SJCRH30 (cell line): ENCODE measurements at regions not wholly inside any gene's neighbourhood (a gene's known extent, or its start where the extent isn't known, plus 50 kb on each side); places are given as distances from the start of the nearest gene placed in this dataset.
A peak's percentile ranks its signal among the peaks of the same experiment; 100 is the strongest.

ENCODE experiments used
- DNase-seq, 2 experiments: peaks; one replicate each; pipeline ENCODE4 v3.0.0-alpha.2; 2015 to 2020
- H3K27ac ChIP-seq: fragments of 250-450 bp; sonication (Bioruptor Pico); 2 replicates; pipeline ENCODE4 v1.5.1; 2020; ENCODE audit warnings: mild to moderate bottlenecking, moderate library complexity
- H3K27me3 ChIP-seq: fragments of 250-450 bp; sonication (Bioruptor Pico); 2 replicates; pipeline ENCODE4 v1.5.1; 2020; ENCODE audit warnings: mild to moderate bottlenecking, moderate library complexity
- H3K36me3 ChIP-seq: fragments of 250-450 bp; sonication (Bioruptor Pico); 2 replicates; pipeline ENCODE4 v1.5.1; 2020; ENCODE audit warnings: mild to moderate bottlenecking, moderate library complexity
- H3K4me1 ChIP-seq: fragments of 250-450 bp; sonication (Bioruptor Pico); 2 replicates; pipeline ENCODE4 v1.5.1; 2020; ENCODE audit warnings: mild to moderate bottlenecking, moderate library complexity
- H3K4me3 ChIP-seq: fragments of 250-450 bp; sonication (Bioruptor Pico); 2 replicates; pipeline ENCODE4 v1.5.1; 2020; ENCODE audit warnings: mild to moderate bottlenecking, moderate library complexity
- H3K9me3 ChIP-seq: fragments of 250-450 bp; sonication (Bioruptor Pico); replicated peaks from 2 replicates; pipeline ENCODE4 v1.5.1; 2020; ENCODE audit warnings: mild to moderate bottlenecking, moderate library complexity

DNA sequence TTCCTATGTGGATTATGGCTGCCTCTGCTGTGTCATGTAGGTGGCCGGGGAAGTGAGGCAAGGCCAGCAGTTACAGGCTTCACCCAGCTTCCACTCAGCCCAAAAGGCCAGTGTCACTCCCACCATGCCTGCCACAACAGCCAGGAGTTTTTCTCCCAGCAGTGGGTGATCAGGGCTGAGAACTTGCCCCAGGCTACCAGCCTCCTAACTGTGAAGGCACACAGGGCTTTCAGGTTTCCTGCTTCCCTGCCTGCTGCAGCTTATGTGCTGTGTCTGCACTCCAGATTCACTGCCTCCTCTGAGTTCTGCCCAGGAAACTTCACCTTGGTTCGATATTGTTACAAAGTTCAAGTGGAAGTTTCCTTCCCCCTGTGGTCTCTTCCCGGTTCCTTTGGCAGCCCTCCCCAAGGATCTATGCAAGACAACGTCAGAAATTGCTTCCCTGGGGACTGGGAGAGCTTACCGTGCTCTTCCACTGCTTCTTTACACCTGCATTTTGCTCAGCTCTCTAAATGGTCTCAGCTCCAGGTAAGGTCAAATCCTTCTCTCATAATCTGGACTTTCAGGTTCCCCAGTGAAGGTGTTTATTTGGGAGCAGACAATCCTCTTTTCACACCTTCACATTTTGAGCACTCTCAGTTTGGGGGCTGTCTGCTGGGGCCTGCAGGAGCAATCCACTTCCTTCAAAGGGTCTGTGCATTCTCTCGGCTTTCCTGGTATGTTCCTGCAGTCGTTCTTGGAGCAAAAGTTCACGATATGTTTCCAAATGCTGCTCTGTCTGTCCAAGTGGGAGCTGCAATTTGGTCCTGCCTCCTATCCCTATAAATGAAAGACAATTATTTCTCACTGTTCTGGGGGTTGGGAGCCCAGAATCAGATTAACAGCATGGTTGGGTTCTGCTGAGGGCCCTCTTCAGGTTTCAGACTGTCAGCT is 1730.1 kb upstream of the PRR20A start:
- no peak overlapping the region for H3K4me3 ChIP-seq
- no peak overlapping the region for H3K27ac ChIP-seq
- H3K27me3 ChIP-seq, result no peaks in the 10 kb centered on the region
- no peaks in the 10 kb centered on the region for H3K4me1 ChIP-seq
- no peaks in the 10 kb centered on the region for H3K9me3 ChIP-seq
- DNase-seq, result peak in 1 of 2 experiments; percentile 13
- H3K36me3 ChIP-seq, result no peaks in the 10 kb centered on the region

- no peaks in the 10 kb centered on the region for H3K27me3 ChIP-seq
- H3K27ac ChIP-seq, result no peak overlapping the region
- no peak for DNase-seq
- H3K4me3 ChIP-seq, result no peak overlapping the region
- H3K4me1 ChIP-seq, result peaks cover 5% of the 10 kb centered on the region; the same call in 1 of the 2 replicates
- H3K36me3 ChIP-seq, result no peaks in the 10 kb centered on the region
- no peaks in the 10 kb centered on the region for H3K9me3 ChIP-seq
Measured at GRCh38 chr13:55418095-55418494, 1722.6 kb upstream of the PRR20A start.

GRCh38 chr13:55432814-55433213 is 1707.9 kb upstream of the PRR20A start:
- no peak for DNase-seq
- no peaks in the 10 kb centered on the region for H3K9me3 ChIP-seq
- H3K36me3 ChIP-seq, result no peaks in the 10 kb centered on the region
- no peak overlapping the region for H3K27ac ChIP-seq
- no peaks in the 10 kb centered on the region for H3K4me1 ChIP-seq
- H3K4me3 ChIP-seq, result no peak overlapping the region
- no peaks in the 10 kb centered on the region for H3K27me3 ChIP-seq

- Histone ChIP-seq H3K36me3 (no peaks in the 10 kb centered on the region), H3K9me3 (no peaks in the 10 kb centered on the region), H3K27ac (no peak overlapping the region), H3K27me3 (no peaks in the 10 kb centered on the region), H3K4me3 (no peak overlapping the region), H3K4me1 (no peaks in the 10 kb centered on the region)
- DNase-seq, result no peak
Measured at GRCh38 chr13:55437162-55437561, 1703.6 kb upstream of the PRR20A start.

DNA sequence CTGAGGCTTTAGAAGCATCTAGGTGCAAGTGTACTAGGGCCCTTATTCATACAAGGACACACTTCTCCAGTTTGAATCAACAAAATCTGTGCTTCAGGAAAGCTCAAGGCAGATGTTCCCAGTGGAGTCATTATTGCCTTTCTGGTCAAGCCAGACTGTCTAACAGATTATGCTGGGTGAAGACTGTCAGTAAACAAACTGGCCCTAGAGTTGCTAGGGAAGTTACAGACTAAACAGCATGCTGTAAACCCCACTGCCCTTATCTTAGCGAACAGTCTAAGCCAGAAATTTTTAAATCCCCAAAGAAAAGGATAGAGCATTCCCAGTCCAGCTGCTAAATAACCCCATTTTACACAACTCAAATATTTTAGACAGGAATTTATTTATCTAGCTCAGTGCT is 1701.3 kb upstream of the PRR20A start:
- Histone ChIP-seq H3K4me1 (no peaks in the 10 kb centered on the region), H3K9me3 (no peaks in the 10 kb centered on the region), H3K27me3 (no peaks in the 10 kb centered on the region), H3K27ac (no peak overlapping the region), H3K4me3 (no peak overlapping the region), H3K36me3 (no peaks in the 10 kb centered on the region)
- DNase-seq, result no peak

DNA sequence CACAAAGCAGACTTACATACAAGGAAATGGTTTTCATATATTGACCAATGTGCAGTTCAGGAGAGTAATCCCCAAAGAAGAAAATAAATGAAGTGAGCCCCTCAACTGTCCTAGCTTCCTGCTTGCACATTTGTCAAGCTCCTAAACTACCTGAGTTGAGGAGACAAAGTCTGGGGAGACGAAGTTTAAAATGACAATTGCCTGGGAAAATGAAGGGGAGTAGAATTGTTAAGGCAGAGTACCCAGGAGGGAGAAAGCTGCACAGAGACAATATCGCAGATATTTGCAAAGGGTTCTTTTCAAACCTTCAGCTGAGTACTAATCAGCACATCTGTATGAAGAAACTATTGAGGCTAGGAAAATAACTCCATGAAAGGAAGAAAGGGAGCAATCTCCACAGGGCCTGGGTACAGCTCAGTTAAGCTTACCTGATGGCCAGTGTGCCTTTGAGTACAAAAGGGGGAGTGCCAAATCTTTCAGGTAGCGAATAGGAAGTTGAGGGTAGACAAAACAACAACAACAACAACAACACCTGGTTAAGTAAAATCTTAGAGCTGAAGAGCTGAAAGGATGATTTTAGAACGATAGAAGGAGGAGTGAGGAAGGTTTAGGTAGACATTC is 1700.1 kb upstream of the PRR20A start:
- Histone ChIP-seq H3K4me1 (no peaks in the 10 kb centered on the region), H3K36me3 (no peaks in the 10 kb centered on the region), H3K27me3 (no peaks in the 10 kb centered on the region), H3K4me3 (no peak overlapping the region), H3K9me3 (no peaks in the 10 kb centered on the region), H3K27ac (no peak overlapping the region)
- no peak for DNase-seq

DNA sequence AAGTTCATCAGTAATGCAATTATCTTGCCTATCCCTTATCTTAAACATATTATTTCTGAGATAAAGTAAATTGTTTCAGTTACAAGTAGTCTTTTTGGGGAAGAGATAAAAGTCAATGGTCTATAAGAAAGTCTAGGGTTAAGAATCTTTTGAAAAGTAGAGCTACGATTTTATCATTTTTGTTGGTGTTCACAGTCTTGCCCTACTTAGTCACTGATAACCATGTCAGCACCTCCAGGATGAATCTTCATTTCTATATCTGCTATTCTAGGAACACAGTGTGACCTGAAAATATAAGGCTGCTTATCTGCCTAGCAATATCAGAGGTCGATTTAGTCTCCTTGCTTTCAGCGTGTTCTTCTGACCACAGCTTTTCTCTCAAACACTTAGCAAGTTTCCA is 1676.5 kb upstream of the PRR20A start:
- Histone ChIP-seq H3K4me1 (no peaks in the 10 kb centered on the region), H3K4me3 (no peak overlapping the region), H3K9me3 (no peaks in the 10 kb centered on the region)

DNA sequence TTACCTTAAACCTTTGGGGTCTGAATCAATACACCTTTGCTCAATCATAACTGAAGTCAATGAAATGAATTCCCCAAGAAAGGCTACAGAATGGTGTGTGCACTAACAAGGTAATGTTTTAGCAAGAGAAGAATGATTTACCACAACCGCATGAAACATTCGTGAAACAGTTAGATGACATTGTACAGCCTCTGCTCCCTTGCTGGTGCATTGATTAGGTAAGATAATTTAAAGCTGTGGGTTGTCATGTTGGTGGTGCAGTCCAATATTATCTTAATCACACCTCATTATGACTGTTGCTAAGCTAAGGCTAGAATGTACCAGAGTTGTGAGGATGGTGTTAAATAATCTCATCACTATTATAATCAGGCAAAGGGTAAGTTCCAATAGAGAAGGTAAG is 1673.2 kb upstream of the PRR20A start:
- no peaks in the 10 kb centered on the region for H3K36me3 ChIP-seq
- no peaks in the 10 kb centered on the region for H3K9me3 ChIP-seq
- H3K27ac ChIP-seq, result no peak overlapping the region
- H3K4me3 ChIP-seq, result no peak overlapping the region
- no peak for DNase-seq
- no peaks in the 10 kb centered on the region for H3K27me3 ChIP-seq
- no peaks in the 10 kb centered on the region for H3K4me1 ChIP-seq

More for the DNA sequence above, 1676.5 kb upstream of the PRR20A start:
- H3K27ac ChIP-seq, result no peak overlapping the region
- DNase-seq, result no peak
- H3K36me3 ChIP-seq, result no peaks in the 10 kb centered on the region
- H3K27me3 ChIP-seq, result no peaks in the 10 kb centered on the region

DNA sequence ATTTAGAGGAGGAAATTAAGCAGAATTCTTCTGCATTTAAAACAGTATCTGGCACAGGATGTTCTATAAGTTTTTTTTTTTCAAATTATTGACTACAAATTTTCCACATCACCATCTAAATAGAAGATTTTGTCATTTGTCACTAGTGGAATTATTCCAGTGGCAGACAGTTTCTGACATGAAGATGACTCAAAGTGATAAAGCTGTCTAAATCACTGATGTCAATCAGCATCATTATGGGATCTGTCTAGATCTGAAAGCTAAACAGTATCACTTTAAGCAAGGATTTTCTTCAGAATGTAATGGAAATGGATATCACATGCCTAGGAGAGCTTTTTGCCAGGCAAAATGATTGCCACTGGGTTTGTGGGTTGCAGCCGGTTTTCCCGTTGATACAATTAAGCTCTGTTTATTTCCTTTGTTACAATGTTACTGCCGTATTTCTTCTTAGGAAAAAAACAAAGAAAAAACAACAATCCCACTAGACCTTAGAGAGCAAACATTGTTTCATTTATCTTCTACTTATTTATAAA is 1657.0 kb upstream of the PRR20A start:
- DNase-seq, result no peak
- Histone ChIP-seq H3K4me1 (no peaks in the 10 kb centered on the region), H3K9me3 (no peaks in the 10 kb centered on the region), H3K27me3 (no peaks in the 10 kb centered on the region), H3K4me3 (no peak overlapping the region), H3K27ac (no peak overlapping the region), H3K36me3 (no peaks in the 10 kb centered on the region)

- Histone ChIP-seq H3K27ac (no peak overlapping the region), H3K4me1 (no peaks in the 10 kb centered on the region), H3K27me3 (no peaks in the 10 kb centered on the region), H3K4me3 (no peak overlapping the region), H3K9me3 (no peaks in the 10 kb centered on the region), H3K36me3 (no peaks in the 10 kb centered on the region)
- no peak for DNase-seq
Measured at GRCh38 chr13:55493297-55493696, 1647.4 kb upstream of the PRR20A start.

DNA sequence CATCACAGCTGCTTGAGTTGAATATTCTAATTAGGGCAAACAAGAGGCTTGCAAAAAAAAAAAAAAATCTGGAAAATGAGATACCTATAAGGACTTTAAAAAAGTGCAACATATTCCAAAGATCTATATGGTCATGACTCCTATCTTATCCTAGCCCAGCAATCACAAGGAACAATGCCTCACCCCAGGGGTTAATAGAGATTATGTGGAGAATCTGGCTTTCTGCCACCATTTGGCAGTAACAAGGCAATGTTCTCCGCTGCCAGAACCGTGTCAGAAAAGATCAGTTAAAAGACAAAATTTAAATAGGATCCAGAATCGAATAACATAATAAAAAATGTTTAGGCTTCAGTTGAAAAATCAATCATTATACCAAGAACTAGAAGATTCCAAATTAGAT is 1643.2 kb upstream of the PRR20A start:
- DNase-seq, result no peak
- H3K4me3 ChIP-seq, result no peak overlapping the region
- no peaks in the 10 kb centered on the region; the same call in 1 of the 2 replicates for H3K9me3 ChIP-seq
- no peaks in the 10 kb centered on the region for H3K27me3 ChIP-seq
- no peaks in the 10 kb centered on the region for H3K4me1 ChIP-seq
- no peaks in the 10 kb centered on the region for H3K36me3 ChIP-seq
- H3K27ac ChIP-seq, result no peak overlapping the region

GRCh38 chr13:55500694-55501093 is 1640.0 kb upstream of the PRR20A start:
- H3K4me1 ChIP-seq, result no peaks in the 10 kb centered on the region

DNA sequence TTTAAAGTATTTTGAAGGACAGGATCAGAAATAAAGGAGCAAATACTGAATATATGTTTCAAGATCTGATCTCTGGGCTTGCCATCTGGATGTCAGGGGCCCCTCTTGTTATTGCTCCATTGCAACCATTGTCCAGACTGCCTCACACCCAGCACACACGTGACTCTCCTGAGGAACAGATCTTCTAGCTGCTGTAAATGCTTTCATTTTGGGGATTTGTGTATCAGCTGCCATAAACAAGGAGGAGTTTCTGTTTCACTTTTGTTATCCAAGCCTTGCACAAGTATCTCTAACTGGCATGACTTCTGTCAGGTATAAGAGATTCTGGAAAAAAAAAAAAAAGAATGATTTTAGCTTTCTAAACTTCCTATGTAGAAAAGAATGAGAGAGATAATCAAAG is 1624.1 kb upstream of the PRR20A start:
- peak in 1 of 2 experiments; percentile 4 for DNase-seq
- Histone ChIP-seq H3K27me3 (no peaks in the 10 kb centered on the region), H3K4me3 (no peak overlapping the region), H3K27ac (no peak overlapping the region), H3K36me3 (no peaks in the 10 kb centered on the region), H3K9me3 (no peaks in the 10 kb centered on the region), H3K4me1 (no peaks in the 10 kb centered on the region)

More at GRCh38 chr13:55500694-55501093, 1640.0 kb upstream of the PRR20A start:
- Histone ChIP-seq H3K27ac (no peak overlapping the region), H3K4me3 (no peak overlapping the region), H3K9me3 (no peaks in the 10 kb centered on the region; the same call in 1 of the 2 replicates), H3K27me3 (no peaks in the 10 kb centered on the region), H3K36me3 (no peaks in the 10 kb centered on the region)
- no peak for DNase-seq

DNA sequence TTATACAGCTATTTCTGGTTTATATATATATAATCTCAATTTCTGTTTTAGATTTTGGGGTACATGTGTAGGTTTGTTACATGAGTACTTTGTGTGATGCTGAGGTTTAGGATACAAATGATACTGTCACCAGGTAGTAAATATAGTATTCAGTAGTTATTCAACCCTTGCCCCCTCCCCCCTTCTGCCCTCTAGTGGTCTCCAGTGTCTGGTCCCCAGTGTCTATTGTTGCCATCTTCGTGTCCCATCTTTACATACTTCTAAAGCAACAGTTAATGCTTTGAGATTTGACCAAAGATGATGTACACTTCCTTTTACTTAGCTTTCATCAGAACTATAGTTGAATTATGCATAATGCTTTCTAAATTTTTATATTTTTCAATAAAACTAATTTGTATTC is 1623.4 kb upstream of the PRR20A start:
- no peak overlapping the region for H3K4me3 ChIP-seq
- H3K36me3 ChIP-seq, result no peaks in the 10 kb centered on the region
- DNase-seq, result peak; percentile 2 to 31
- no peaks in the 10 kb centered on the region for H3K4me1 ChIP-seq
- no peaks in the 10 kb centered on the region for H3K9me3 ChIP-seq
- no peak overlapping the region for H3K27ac ChIP-seq
- no peaks in the 10 kb centered on the region for H3K27me3 ChIP-seq

DNA sequence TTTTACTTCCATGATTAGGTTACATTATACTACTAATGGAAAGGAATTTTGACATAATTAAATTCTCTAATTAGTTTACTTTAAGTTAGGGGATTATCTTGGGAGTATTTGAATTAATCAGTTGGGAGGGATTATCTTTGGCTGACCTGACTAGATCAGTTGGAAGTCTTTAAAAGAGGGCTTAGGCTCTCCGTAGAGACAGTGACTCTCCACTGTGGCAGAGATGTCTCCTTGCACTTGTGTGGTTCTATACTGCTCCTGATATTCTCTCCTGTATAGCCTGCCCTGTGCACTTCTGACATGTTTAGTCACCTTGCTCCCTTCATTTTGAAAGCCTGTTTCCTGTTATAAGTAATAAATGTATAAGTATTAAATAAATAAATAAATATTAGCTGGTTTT is 1612.3 kb upstream of the PRR20A start:
- Histone ChIP-seq H3K4me1 (no peaks in the 10 kb centered on the region), H3K4me3 (no peak overlapping the region), H3K27ac (no peak overlapping the region), H3K27me3 (no peaks in the 10 kb centered on the region), H3K36me3 (no peaks in the 10 kb centered on the region), H3K9me3 (no peaks in the 10 kb centered on the region)
- no peak for DNase-seq
